GM10266 (cell line): ENCODE measurements at regions not wholly inside any gene's neighbourhood (a gene's known extent, or its start where the extent isn't known, plus 50 kb on each side); places are given as distances from the start of the nearest gene placed in this dataset.

ENCODE experiments used
- DNase-seq: peaks from one replicate; pipeline ENCODE4 v3.0.0; 2012; ENCODE audit errors: extremely low spot score
- CTCF ChIP-seq: IDR thresholded peaks from 2 replicates; pipeline ENCODE4 v1.5.1; 2012; ENCODE audit warnings: mild to moderate bottlenecking, low read depth; ENCODE audit not compliant: control insufficient read depth, insufficient read depth; ENCODE audit errors: missing control alignments

DNA sequence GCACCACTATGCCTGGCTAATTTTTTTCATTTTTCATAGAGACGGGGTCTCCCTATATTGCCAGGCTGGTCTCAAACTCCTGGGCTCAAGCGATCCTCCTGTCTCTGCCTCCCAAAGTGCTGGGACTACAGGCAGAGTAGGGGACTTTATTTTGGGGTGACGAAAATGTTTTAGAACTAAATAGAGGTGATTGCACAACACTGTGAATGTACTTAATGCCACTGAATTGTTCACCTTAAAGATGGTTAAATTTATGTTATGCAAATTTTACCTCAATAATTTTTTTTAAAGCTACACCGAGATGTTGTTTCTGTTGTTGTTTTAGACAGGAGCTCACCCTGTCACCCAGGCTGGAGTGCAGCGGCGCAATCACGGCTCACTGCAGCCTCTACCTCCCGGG, 111.9 kb upstream of the SEC14L1 start:
- DNase-seq = no peak
- TF ChIP-seq CTCF = no peak

- no peak for TF ChIP-seq CTCF
- no peak for DNase-seq
Observed at GRCh38 chr17:77032929-77033328, 107.8 kb upstream of the SEC14L1 start.

DNA sequence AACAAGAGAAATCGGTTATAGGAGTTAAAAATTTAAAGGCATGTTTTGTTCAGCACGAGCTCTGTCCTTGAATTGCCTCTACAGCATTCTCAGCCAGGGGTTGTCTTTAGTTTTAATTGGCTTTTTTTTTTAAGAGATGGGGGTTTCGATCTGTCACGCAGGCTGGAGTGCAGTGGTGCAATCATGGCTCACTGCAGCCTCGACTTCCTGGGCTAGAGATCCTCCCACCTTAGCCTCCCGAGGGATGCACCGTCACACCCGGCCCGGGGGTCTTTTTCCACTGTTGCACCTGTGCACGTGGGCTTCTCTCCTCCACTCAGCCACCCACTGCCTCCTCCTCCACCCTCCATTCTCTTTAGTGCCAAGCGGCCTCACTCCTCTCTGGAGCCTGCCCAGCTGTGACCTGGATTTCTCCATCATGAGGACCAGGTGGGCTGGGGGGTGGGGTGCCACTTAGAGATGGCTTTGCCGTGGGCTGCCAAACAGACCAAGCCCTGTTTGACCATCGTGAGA, 106.8 kb upstream of the SEC14L1 start:
- no peak for DNase-seq

GRCh38 chr17:77034677-77035424, 105.9 kb upstream of the SEC14L1 start:
- DNase-seq = no peak
- no peak for TF ChIP-seq CTCF

More for the DNA sequence above, 106.8 kb upstream of the SEC14L1 start:
- no peak for TF ChIP-seq CTCF

DNA sequence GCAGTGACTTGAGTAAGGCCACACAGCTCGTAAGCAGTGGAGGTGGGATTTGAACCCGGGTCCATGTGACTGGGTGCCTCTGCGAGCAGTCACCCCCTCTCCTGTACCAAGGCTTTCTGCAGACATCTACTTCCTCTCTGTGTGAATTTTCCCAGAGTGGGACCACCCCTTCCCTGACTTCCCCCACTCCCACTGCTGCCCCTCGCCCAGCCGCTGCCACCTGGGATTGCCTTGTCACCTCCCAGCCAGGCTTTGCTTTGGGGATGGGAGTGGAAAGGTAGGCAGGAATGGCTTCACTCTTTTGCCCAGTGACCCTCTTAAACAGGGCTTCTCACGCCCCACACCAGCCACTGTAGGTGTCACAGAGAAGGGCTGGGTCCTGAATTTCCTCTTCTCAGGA, 105.2 kb upstream of the SEC14L1 start:
- TF ChIP-seq CTCF = no peak
- DNase-seq = no peak

DNA sequence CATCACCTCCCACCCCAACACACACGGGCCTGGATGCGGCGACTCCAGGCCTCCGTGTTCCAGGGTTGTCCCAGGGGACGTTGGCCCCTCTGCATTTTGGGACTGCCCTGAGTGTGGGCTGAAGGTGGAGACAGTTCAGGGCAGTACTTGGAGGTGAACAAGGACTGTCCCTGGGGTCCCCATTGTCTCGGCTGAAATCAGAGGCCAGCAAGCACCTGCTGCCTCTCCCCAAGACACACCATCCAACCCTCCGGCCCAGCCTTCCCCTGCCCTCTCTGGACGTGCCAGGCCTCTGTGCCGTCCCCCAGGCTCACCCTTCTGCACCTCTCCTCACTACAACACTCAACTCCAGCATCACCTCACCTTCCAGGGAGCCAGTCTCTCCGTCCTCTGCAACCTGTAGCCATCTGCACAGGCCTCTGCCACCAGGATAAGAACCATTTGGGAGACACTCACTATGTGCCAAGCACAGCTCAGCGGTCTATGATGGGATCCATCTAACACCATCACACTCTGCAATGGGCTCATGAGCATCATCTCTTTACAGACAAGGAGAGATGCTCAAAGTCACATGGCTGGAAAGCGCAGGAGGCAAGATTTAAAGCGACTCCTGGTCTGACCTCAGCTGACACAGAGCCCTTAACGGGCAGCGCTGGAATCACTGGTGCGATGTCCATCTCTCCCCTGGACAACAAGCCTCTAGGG, 104.5 kb upstream of the SEC14L1 start:
- no peak for DNase-seq
- TF ChIP-seq CTCF = no peak
